ENCODE measurements at regions not wholly inside any gene's neighbourhood (a gene's known extent, or its start where the extent isn't known, plus 50 kb on each side); places are given as distances from the start of the nearest gene placed in this dataset.
"Not testable (repeated sequence)": the region's sequence is repeated elsewhere in the genome, so short reads cannot be mapped to it uniquely, and the experiment has no call there.

- DNase-seq: no peak
Observed at GRCh38 chr12:131425112-131426075, 285.5 kb upstream of the SFSWAP start.

GRCh38 chr12:131428091-131428685, 282.7 kb upstream of the SFSWAP start:
- DNase-seq: no peak

- not testable (repeated sequence) for DNase-seq
Observed at GRCh38 chr12:131429221-131429620, 281.7 kb upstream of the SFSWAP start.

- DNase-seq: not testable (repeated sequence)
Observed at GRCh38 chr12:131429697-131430096, 281.2 kb upstream of the SFSWAP start.

- no peak for DNase-seq
Observed at GRCh38 chr12:131430158-131430742, 280.6 kb upstream of the SFSWAP start.

- DNase-seq: not testable (repeated sequence)
Observed at GRCh38 chr12:131431126-131431655, 279.7 kb upstream of the SFSWAP start.

GRCh38 chr12:131432532-131433260, 278.2 kb upstream of the SFSWAP start:
- DNase-seq: no peak

- DNase-seq: no peak
Observed at GRCh38 chr12:131434208-131435125, 276.4 kb upstream of the SFSWAP start.

GRCh38 chr12:131436922-131437705, 273.8 kb upstream of the SFSWAP start:
- no peak for DNase-seq

GRCh38 chr12:131437706-131438492, 273.0 kb upstream of the SFSWAP start:
- no peak for DNase-seq

GRCh38 chr12:131438493-131438835, 272.4 kb upstream of the SFSWAP start:
- not testable (repeated sequence) for DNase-seq

- no peak for DNase-seq
Observed at GRCh38 chr12:131438881-131439280, 272.0 kb upstream of the SFSWAP start.

- not testable (repeated sequence) for DNase-seq
Observed at GRCh38 chr12:131439752-131440151, 271.1 kb upstream of the SFSWAP start.

- DNase-seq: not testable (repeated sequence)
Observed at GRCh38 chr12:131440209-131441059, 270.5 kb upstream of the SFSWAP start.

- no peak for DNase-seq
Observed at GRCh38 chr12:131441060-131441396, 269.9 kb upstream of the SFSWAP start.

- DNase-seq: no peak
Observed at GRCh38 chr12:131441638-131442336, 269.1 kb upstream of the SFSWAP start.

GRCh38 chr12:131442337-131442918, 268.5 kb upstream of the SFSWAP start:
- DNase-seq: no peak
